Spleen (tissue), 11 donors: ENCODE measurements at regions not wholly inside any gene's neighbourhood (a gene's known extent, or its start where the extent isn't known, plus 50 kb on each side); places are given as distances from the start of the nearest gene placed in this dataset.

Source experiments
- DNase-seq: peaks from one replicate; pipeline ENCODE4 v3.0.0-alpha.2; 2020
- H3K27ac ChIP-seq, 8 donors: fragments of 200-600 bp; sonication (generic) in 7 of 8; 1 replicate in 4 of 8; 2 replicates in 4 of 8; pipeline versions ENCODE4 v1.5.0 to v1.8.0; 2016 to 2021; ENCODE audit warnings: inconsistent platforms in 4 of 8, mild to moderate bottlenecking in 4 of 8, moderate library complexity in 1 of 8
- H3K27me3 ChIP-seq, 7 donors: fragments of 200-600 bp; sonication (generic) in 6 of 7; replicated peaks in 1 of 7; 1 replicate in 4 of 7; 2 replicates in 3 of 7; pipeline versions ENCODE4 v1.5.0 to v1.8.0; 2016 to 2021; ENCODE audit warnings: inconsistent platforms in 3 of 7, mild to moderate bottlenecking in 1 of 7
- H3K36me3 ChIP-seq, 6 donors: fragments of 200-600 bp; sonication (generic) in 5 of 6; 1 replicate in 4 of 6; 2 replicates in 2 of 6; pipeline versions ENCODE4 v1.5.0 to v1.8.0; 2016 to 2021; ENCODE audit warnings: inconsistent platforms in 2 of 6
- H3K4me1 ChIP-seq, 6 donors: fragments of 200-600 bp; sonication (generic) in 5 of 6; 1 replicate in 3 of 6; 2 replicates in 3 of 6; pipeline versions ENCODE4 v1.5.0 to v1.8.0; 2016 to 2021; ENCODE audit warnings: inconsistent platforms in 3 of 6
- H3K4me3 ChIP-seq, 8 donors: fragments of 200-600 bp; sonication (generic) in 7 of 8; 1 replicate in 4 of 8; 2 replicates in 4 of 8; pipeline versions ENCODE4 v1.5.0 to v1.8.0; 2016 to 2021; ENCODE audit warnings: inconsistent platforms in 4 of 8, mild to moderate bottlenecking in 4 of 8, moderate library complexity in 2 of 8
- H3K9me3 ChIP-seq, 8 donors: fragments of 200-600 bp; sonication (generic) in 7 of 8; 1 replicate in 4 of 8; 2 replicates in 4 of 8; pipeline versions ENCODE4 v1.5.0 to v1.8.0; 2016 to 2021; ENCODE audit warnings: inconsistent platforms in 4 of 8
- CTCF ChIP-seq, 11 experiments: fragments of 200-600 bp in 7 of 11; fragments of 450-650 bp in 4 of 11; sonication (generic) in 4 of 11; IDR thresholded peaks in 8 of 11; conservative IDR thresholded peaks in 3 of 11; 1 replicate in 7 of 11; 2 replicates in 4 of 11; pipeline versions ENCODE4 v1.4.0 to v1.8.0; 2016 to 2021; ENCODE audit warnings: antibody characterized with exemption in 11 of 11, inconsistent platforms in 4 of 11, mild to moderate bottlenecking in 1 of 11
- POLR2A ChIP-seq, 3 donors: fragments of 450-650 bp; IDR thresholded peaks; one replicate each; pipeline ENCODE4 v1.5.1; 2017; ENCODE audit warnings: antibody characterized with exemption in 3 of 3, mild to moderate bottlenecking in 1 of 3
- POLR2AphosphoS5 ChIP-seq, 3 donors: sonication (generic); formaldehyde crosslinking; IDR thresholded peaks; one replicate each; pipeline ENCODE4 v1.5.1; 2017; ENCODE audit warnings: antibody characterized with exemption in 3 of 3
- WGBS, 5 donors: extraction: QIAGEN DNeasy Blood & Tissue Kit in 3 of 5; methylation state at CpG; one replicate each; pipeline versions ENCODE4 v1.1.5 to v1.1.7; 2013 to 2018; 5-methylcytosine and 5-hydroxymethylcytosine counted together
- intact Hi-C: fragments of 100-400 bp; cut with DNase I; formaldehyde crosslinking; loops from one replicate; pipeline ENCODE4 v1.15.0; 2023; ENCODE audit warnings: low total_unique reads
- donor health status: healthy with polysubstance abuse.
- donor health status: DM: no; HTN: no; CAD: no; lungs with moderate emphysema.
- donor health status: DM: no; HTN: no; CAD: no.
- donor health status: Bipolar disorder and iron deficiency.
- donor health status: healthy.
- donor health status: DM: no; HTN: no; CAD: no.
- donor health status: DM: yes; HTN: yes; CAD: no.

GRCh38 chr2:224276251-224276650, 125.7 kb downstream of the FAM124B start:
- TF ChIP-seq POLR2A (IDR thresholded peaks at IDR 0.05) (no peak), POLR2AphosphoS5 (IDR thresholded peaks at IDR 0.05) (no peak), CTCF (IDR thresholded peaks at IDR 0.05 in 8 of 11, conservative IDR thresholded peaks at IDR 0.05 in 3 of 11) (no peak)
- H3K4me3 ChIP-seq, result no peak overlapping the region
- no peaks in the 10 kb centered on the region for H3K36me3 ChIP-seq
- no peak for DNase-seq
- H3K27ac ChIP-seq, result no peak overlapping the region
- intact Hi-C loops, result no loop called here
- H3K27me3 ChIP-seq, result no peaks in the 10 kb centered on the region
- H3K9me3 ChIP-seq, result no peaks in the 10 kb centered on the region
- no peaks in the 10 kb centered on the region for H3K4me1 ChIP-seq

GRCh38 chr2:224272237-224272910, 129.5 kb downstream of the FAM124B start:
- intact Hi-C loops, result no loop called here
- no peaks in the 10 kb centered on the region for H3K9me3 ChIP-seq

GRCh38 chr2:224271617-224272236, 130.2 kb downstream of the FAM124B start:
- H3K4me1 ChIP-seq, result no peaks in the 10 kb centered on the region
- intact Hi-C loops, result no loop called here
- no peak overlapping the region for H3K27ac ChIP-seq
- no peaks in the 10 kb centered on the region for H3K27me3 ChIP-seq
- H3K36me3 ChIP-seq, result no peaks in the 10 kb centered on the region
- H3K9me3 ChIP-seq, result no peaks in the 10 kb centered on the region
- no peak for TF ChIP-seq CTCF (IDR thresholded peaks at IDR 0.05 in 8 of 11, conservative IDR thresholded peaks at IDR 0.05 in 3 of 11)
- no peak for TF ChIP-seq POLR2A (IDR thresholded peaks at IDR 0.05)
- no peak for TF ChIP-seq POLR2AphosphoS5 (IDR thresholded peaks at IDR 0.05)
- H3K4me3 ChIP-seq, result no peak overlapping the region
- DNase-seq, result no peak
- 50 to 79% (median 64%) methylated on average over 1 of the region's 1 CpG for WGBS, 5 donors

More at GRCh38 chr2:224272237-224272910, 129.5 kb downstream of the FAM124B start:
- no peak overlapping the region for H3K4me3 ChIP-seq
- no peaks in the 10 kb centered on the region for H3K4me1 ChIP-seq
- no peak overlapping the region for H3K27ac ChIP-seq
- 72 to 83% (median 82%) methylated on average over 6 of the region's 6 CpGs for WGBS, 5 donors
- no peaks in the 10 kb centered on the region for H3K36me3 ChIP-seq
- TF ChIP-seq CTCF (IDR thresholded peaks at IDR 0.05 in 8 of 11, conservative IDR thresholded peaks at IDR 0.05 in 3 of 11), result no peak
- no peak for TF ChIP-seq POLR2AphosphoS5 (IDR thresholded peaks at IDR 0.05)
- TF ChIP-seq POLR2A (IDR thresholded peaks at IDR 0.05), result no peak
- no peak for DNase-seq
- H3K27me3 ChIP-seq, result no peaks in the 10 kb centered on the region

GRCh38 chr2:224268441-224268840, 133.5 kb downstream of the FAM124B start:
- Histone ChIP-seq H3K4me3 (no peak overlapping the region), H3K36me3 (no peaks in the 10 kb centered on the region), H3K27me3 (no peaks in the 10 kb centered on the region), H3K9me3 (no peaks in the 10 kb centered on the region), H3K27ac (no peak overlapping the region), H3K4me1 (no peaks in the 10 kb centered on the region)
- TF ChIP-seq POLR2A (IDR thresholded peaks at IDR 0.05), result no peak
- no peak for TF ChIP-seq POLR2AphosphoS5 (IDR thresholded peaks at IDR 0.05)
- no peak for TF ChIP-seq CTCF (IDR thresholded peaks at IDR 0.05 in 8 of 11, conservative IDR thresholded peaks at IDR 0.05 in 3 of 11)
- no peak for DNase-seq
- intact Hi-C loops, result no loop called here
- WGBS, 5 donors, result 66 to 78% (median 76%) methylated on average over 4 of the region's 4 CpGs
